ENCODE measurements at regions not wholly inside any gene's neighbourhood (a gene's known extent, or its start where the extent isn't known, plus 50 kb on each side); places are given as distances from the start of the nearest gene placed in this dataset.

DNA sequence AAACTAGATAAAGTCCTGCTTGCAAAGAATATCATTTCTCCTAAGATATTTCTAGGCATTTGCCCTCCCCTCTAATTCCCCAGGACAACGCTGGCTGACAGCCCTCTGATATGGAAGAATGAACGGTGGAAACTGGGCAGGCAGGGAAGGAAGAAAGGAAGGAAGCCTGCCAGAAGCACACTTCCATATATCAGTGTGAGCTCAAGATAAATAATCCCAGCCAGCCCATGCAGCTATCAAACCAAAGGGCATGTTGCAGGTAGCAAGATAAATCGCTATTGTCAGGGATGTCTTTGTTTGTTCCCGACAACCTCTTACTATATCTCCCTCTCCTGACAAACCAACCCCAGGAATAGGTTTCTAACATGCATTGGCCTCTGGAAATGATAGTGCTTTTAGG lies 412.8 kb downstream of the HNRNPD start:
- intact Hi-C loops (cut with DNase I; ENCODE audit: low total_unique reads): no loop called here
- Histone ChIP-seq H3K4me1 (no peaks in the 10 kb centered on the region), H3K36me3 (no peaks in the 10 kb centered on the region), H3K4me3 (no peak overlapping the region), H3K27me3 (no peaks in the 10 kb centered on the region), H3K27ac (no peak overlapping the region), H3K9me3 (no peaks in the 10 kb centered on the region)
- in situ Hi-C loops (cut with MboI; ENCODE audit: low pct_ligation_motif_present in 1 of 4, low pct_unique_long_range_greater_than_20kb in 1 of 4, low sequenced_read_pairs in 3 of 4): no loop called here
- 68 to 94% methylated on average over 3 to 4 of the region's 4 CpGs for WGBS, 2 donors (ENCODE audit: low coverage in 1 of 2)
- TF ChIP-seq POLR2A (IDR thresholded peaks at IDR 0.05): no peak
- no peak for DNase-seq

DNA sequence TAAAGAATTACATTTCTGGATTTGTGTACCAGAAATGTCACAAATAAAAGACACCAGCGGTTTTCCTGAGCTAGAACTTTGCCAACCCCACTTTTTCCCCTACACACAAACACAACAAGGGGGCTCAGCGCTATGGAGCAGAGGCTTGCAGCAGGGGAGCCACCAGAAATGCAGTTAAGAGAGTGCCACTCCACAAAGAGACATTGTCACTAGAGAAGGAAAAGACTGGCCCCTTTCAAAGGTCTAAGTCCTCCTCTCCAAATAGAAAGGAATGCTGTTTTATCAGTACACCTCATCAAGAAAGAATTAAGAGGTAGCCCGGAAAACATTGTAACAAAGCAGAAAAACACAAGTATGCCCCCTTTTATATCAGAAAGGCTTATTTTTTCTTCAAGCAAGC lies 419.5 kb downstream of the HNRNPD start:
- Histone ChIP-seq H3K27ac (no peak overlapping the region), H3K36me3 (no peaks in the 10 kb centered on the region), H3K9me3 (no peaks in the 10 kb centered on the region), H3K27me3 (no peaks in the 10 kb centered on the region), H3K4me1 (no peaks in the 10 kb centered on the region), H3K4me3 (no peak overlapping the region)
- TF ChIP-seq EP300 (IDR thresholded peaks at IDR 0.05; ENCODE audit: low read depth) (no peak), POLR2A (IDR thresholded peaks at IDR 0.05) (no peak), POLR2AphosphoS5 (IDR thresholded peaks at IDR 0.05) (no peak)
- TF ChIP-seq, protein P1, sequence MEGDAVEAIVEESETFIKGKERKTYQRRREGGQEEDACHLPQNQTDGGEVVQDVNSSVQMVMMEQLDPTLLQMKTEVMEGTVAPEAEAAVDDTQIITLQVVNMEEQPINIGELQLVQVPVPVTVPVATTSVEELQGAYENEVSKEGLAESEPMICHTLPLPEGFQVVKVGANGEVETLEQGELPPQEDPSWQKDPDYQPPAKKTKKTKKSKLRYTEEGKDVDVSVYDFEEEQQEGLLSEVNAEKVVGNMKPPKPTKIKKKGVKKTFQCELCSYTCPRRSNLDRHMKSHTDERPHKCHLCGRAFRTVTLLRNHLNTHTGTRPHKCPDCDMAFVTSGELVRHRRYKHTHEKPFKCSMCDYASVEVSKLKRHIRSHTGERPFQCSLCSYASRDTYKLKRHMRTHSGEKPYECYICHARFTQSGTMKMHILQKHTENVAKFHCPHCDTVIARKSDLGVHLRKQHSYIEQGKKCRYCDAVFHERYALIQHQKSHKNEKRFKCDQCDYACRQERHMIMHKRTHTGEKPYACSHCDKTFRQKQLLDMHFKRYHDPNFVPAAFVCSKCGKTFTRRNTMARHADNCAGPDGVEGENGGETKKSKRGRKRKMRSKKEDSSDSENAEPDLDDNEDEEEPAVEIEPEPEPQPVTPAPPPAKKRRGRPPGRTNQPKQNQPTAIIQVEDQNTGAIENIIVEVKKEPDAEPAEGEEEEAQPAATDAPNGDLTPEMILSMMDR (IDR thresholded peaks at IDR 0.05): no peak
- intact Hi-C loops (cut with DNase I; ENCODE audit: low total_unique reads) (no loop called here), in situ Hi-C loops (cut with MboI; ENCODE audit: low pct_ligation_motif_present in 1 of 4, low pct_unique_long_range_greater_than_20kb in 1 of 4, low sequenced_read_pairs in 3 of 4) (no loop called here)
- DNase-seq: no peak
- WGBS, 2 donors (ENCODE audit: low coverage in 1 of 2): 21 to 48% methylated on average over 3 of the region's 3 CpGs

DNA sequence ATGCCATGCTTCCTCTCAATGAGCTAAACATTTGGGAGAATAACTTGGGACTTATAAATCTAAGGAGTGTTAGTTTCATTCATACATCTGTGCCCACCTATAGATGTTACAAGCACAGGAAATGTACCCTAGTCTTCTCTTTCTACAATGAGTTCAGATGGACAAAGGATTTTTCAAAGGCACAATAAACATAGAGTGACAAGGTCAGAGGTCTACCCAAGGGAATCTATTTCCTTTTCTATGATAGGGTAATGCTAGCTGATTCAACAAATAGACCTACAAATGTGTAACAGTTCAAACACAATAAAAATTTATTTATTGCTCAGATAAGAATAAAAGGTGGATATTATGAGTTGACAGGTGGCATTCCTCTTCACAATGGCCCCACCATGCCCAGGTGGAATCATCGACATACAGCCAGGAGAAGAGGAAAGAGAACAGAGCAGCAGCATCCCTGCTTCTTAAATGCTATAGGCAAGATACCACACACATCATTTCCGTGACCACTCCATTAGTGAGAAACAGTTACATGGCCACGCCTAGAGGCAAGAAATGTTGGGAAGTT lies 421.8 kb downstream of the HNRNPD start:
- no peaks in the 10 kb centered on the region for H3K4me1 ChIP-seq
- peaks cover 3% of the 10 kb centered on the region for H3K27me3 ChIP-seq
- no peak overlapping the region for H3K27ac ChIP-seq
- no peak overlapping the region for H3K4me3 ChIP-seq
- intact Hi-C loops (cut with DNase I; ENCODE audit: low total_unique reads) (no loop called here), in situ Hi-C loops (cut with MboI; ENCODE audit: low pct_ligation_motif_present in 1 of 4, low pct_unique_long_range_greater_than_20kb in 1 of 4, low sequenced_read_pairs in 3 of 4) (no loop called here)
- H3K36me3 ChIP-seq: no peaks in the 10 kb centered on the region
- no peak for DNase-seq
- TF ChIP-seq POLR2AphosphoS5 (IDR thresholded peaks at IDR 0.05) (no peak), POLR2A (IDR thresholded peaks at IDR 0.05) (no peak), EP300 (IDR thresholded peaks at IDR 0.05; ENCODE audit: low read depth) (no peak)
- TF ChIP-seq, protein P1 (IDR thresholded peaks at IDR 0.05): no peak
- no peaks in the 10 kb centered on the region for H3K9me3 ChIP-seq
- WGBS, 2 donors (ENCODE audit: low coverage in 1 of 2): 71 to 89% methylated on average over 1 to 3 of the region's 3 CpGs

DNA sequence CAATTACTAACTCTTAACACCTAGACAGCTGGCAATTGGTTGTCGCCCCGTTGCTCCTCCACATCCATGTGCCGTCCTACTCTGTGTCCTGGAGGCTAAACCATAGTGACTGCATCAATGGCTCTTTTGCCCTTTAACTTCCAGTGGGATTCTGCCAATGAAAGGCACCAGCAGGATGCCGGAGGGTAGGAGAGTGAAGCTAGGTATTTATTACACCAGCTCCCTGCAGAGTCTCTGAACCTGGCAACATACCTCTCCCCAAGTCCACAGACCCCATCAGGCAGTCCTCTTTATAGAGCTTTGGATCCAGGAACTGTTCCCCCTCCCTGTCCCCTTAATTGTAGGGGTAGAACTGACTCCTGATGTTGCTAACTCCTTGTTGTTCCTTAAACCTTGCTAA lies 426.8 kb downstream of the HNRNPD start:
- H3K27me3 ChIP-seq: peaks cover 6% of the 10 kb centered on the region
- in situ Hi-C loops (cut with MboI; ENCODE audit: low pct_ligation_motif_present in 1 of 4, low pct_unique_long_range_greater_than_20kb in 1 of 4, low sequenced_read_pairs in 3 of 4): no loop called here
- TF ChIP-seq, protein P1 (IDR thresholded peaks at IDR 0.05): no peak
- TF ChIP-seq EP300 (IDR thresholded peaks at IDR 0.05; ENCODE audit: low read depth): no peak
- TF ChIP-seq POLR2A (IDR thresholded peaks at IDR 0.05): no peak
- TF ChIP-seq POLR2AphosphoS5 (IDR thresholded peaks at IDR 0.05): no peak
- no peak for DNase-seq
- H3K36me3 ChIP-seq: no peaks in the 10 kb centered on the region
- 41% methylated on average over 4 of the region's 4 CpGs; no CpG with 5 or more reads in 1 of the 2 donors for WGBS, 2 donors (ENCODE audit: low coverage in 1 of 2)
- H3K4me3 ChIP-seq: no peak overlapping the region
- H3K4me1 ChIP-seq: no peaks in the 10 kb centered on the region
- H3K9me3 ChIP-seq: no peaks in the 10 kb centered on the region
- H3K27ac ChIP-seq: no peak overlapping the region
- intact Hi-C loops (cut with DNase I; ENCODE audit: low total_unique reads): no loop called here

Data from transverse colon (tissue), 4 donors.